Ishikawa (cell line): ENCODE measurements at regions not wholly inside any gene's neighbourhood (a gene's known extent, or its start where the extent isn't known, plus 50 kb on each side); places are given as distances from the start of the nearest gene placed in this dataset.

Experiments used
- CEBPB ChIP-seq: IDR thresholded peaks from 2 replicates; pipeline ENCODE4 v1.6.1; 2012
- CREB1 ChIP-seq: IDR thresholded peaks from 2 replicates; pipeline ENCODE4 v1.6.1; 2012; ENCODE audit warnings: low read depth
- EGR1 ChIP-seq: IDR thresholded peaks from 2 replicates; pipeline ENCODE4 v1.6.1; 2012
- EP300 ChIP-seq: IDR thresholded peaks from 2 replicates; pipeline ENCODE4 v1.6.1; 2012; ENCODE audit warnings: borderline replicate concordance
- FOXM1 ChIP-seq: IDR thresholded peaks from 2 replicates; pipeline ENCODE4 v1.6.1; 2012; ENCODE audit warnings: low read depth, borderline replicate concordance
- NFIC ChIP-seq: IDR thresholded peaks from 2 replicates; pipeline ENCODE4 v1.6.1; 2012
- RAD21 ChIP-seq: IDR thresholded peaks from 2 replicates; pipeline ENCODE4 v1.6.1; 2012; ENCODE audit warnings: low read depth
- REST ChIP-seq: IDR thresholded peaks from 2 replicates; pipeline ENCODE4 v1.6.1; 2012; ENCODE audit warnings: low read depth, mild to moderate bottlenecking
- TAF1 ChIP-seq: IDR thresholded peaks from 2 replicates; pipeline ENCODE4 v1.6.1; 2012; ENCODE audit warnings: low read depth, mild to moderate bottlenecking
- TCF12 ChIP-seq: IDR thresholded peaks from 2 replicates; pipeline ENCODE4 v1.6.1; 2012; ENCODE audit warnings: low read depth
- TEAD4 ChIP-seq: IDR thresholded peaks from 2 replicates; pipeline ENCODE4 v1.6.1; 2012
- YY1 ChIP-seq: IDR thresholded peaks from 2 replicates; pipeline ENCODE4 v1.6.1; 2012; ENCODE audit warnings: low read depth
- ZBTB7A ChIP-seq: IDR thresholded peaks from 2 replicates; pipeline ENCODE4 v1.6.1; 2012; ENCODE audit warnings: low read depth
- TF ChIP-seq, protein P1 (sequence below): IDR thresholded peaks from 2 replicates; pipeline ENCODE4 v1.6.1; 2012
- TF ChIP-seq, protein P2 (sequence below): IDR thresholded peaks from 2 replicates; pipeline ENCODE4 v1.6.1; 2012

DNA sequence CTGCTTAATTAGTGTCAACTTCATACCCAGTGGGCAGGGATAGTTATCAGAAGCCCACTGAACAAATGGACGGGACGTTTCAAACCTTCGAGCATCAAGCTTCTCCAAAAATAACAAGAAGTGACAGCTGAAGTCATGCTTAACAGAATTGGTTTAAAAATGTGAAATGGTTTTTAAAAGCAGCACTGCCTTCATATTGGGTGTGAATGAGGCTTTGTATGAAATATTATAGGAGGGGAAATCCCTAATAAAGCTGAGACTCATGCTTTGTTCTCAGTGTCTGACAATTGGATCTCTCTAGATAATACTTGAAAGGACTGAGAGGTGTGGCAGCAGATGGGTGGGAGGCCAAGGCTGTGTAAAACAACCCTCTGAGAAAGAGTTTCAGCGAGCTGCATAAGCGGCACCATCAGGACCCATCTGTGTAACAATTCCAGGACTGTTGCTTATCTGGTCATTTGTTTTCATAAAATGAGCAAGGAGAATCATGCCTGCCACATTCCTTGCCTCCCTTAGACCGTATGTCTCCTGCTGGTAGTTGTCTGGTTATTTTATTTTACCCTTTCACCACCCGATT is 667.7 kb downstream of the DIAPH3 start:
- no peak for TF ChIP-seq TAF1

- TF ChIP-seq RAD21 (no peak), EGR1 (no peak), CREB1 (no peak), REST (no peak), ZBTB7A (no peak), EP300 (no peak), TCF12 (no peak), CEBPB (no peak), FOXM1 (no peak), YY1 (no peak), TEAD4 (no peak)
- TF ChIP-seq, protein P1, sequence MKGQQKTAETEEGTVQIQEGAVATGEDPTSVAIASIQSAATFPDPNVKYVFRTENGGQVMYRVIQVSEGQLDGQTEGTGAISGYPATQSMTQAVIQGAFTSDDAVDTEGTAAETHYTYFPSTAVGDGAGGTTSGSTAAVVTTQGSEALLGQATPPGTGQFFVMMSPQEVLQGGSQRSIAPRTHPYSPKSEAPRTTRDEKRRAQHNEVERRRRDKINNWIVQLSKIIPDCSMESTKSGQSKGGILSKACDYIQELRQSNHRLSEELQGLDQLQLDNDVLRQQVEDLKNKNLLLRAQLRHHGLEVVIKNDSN, result no peak
- TF ChIP-seq, protein P2, sequence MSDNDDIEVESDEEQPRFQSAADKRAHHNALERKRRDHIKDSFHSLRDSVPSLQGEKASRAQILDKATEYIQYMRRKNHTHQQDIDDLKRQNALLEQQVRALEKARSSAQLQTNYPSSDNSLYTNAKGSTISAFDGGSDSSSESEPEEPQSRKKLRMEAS, result no peak
Observed at GRCh38 chr13:59497621-59498247, 666.0 kb downstream of the DIAPH3 start.

- TF ChIP-seq NFIC (no peak), RAD21 (no peak), ZBTB7A (no peak), TCF12 (no peak), CREB1 (no peak), EP300 (no peak)
Observed at GRCh38 chr13:59501004-59501403, 662.7 kb downstream of the DIAPH3 start.

GRCh38 chr13:59504407-59504806 is 659.3 kb downstream of the DIAPH3 start:
- TF ChIP-seq, protein P2, result no peak
- TF ChIP-seq EP300, result no peak
- no peak for TF ChIP-seq REST
- no peak for TF ChIP-seq CEBPB
- no peak for TF ChIP-seq ZBTB7A
- TF ChIP-seq, protein P1, result no peak
- no peak for TF ChIP-seq FOXM1
- no peak for TF ChIP-seq TAF1
- TF ChIP-seq CREB1, result no peak
- no peak for TF ChIP-seq TCF12
- no peak for TF ChIP-seq NFIC
- no peak for TF ChIP-seq RAD21
- no peak for TF ChIP-seq EGR1
- no peak for TF ChIP-seq TEAD4
- no peak for TF ChIP-seq YY1

GRCh38 chr13:59510386-59510785 is 653.3 kb downstream of the DIAPH3 start:
- TF ChIP-seq TEAD4 (no peak), REST (no peak), CEBPB (no peak), ZBTB7A (no peak), TCF12 (no peak), TAF1 (no peak), RAD21 (no peak), NFIC (no peak), CREB1 (no peak)
